HUES48 (cell line): ENCODE measurements at regions not wholly inside any gene's neighbourhood (a gene's known extent, or its start where the extent isn't known, plus 50 kb on each side); places are given as distances from the start of the nearest gene placed in this dataset.

Experiments
- H3K27ac ChIP-seq: one replicate; pipeline ENCODE4 v1.7.0; 2013; ENCODE audit warnings: low read depth, low read length, inconsistent platforms
- H3K27me3 ChIP-seq: 2 replicates; pipeline ENCODE4 v1.6.1; 2013; ENCODE audit warnings: mild to moderate bottlenecking, low read length; ENCODE audit not compliant: control insufficient read depth, insufficient read depth
- H3K36me3 ChIP-seq: 2 replicates; pipeline ENCODE4 v1.6.1; 2013; ENCODE audit warnings: low read length; ENCODE audit not compliant: control insufficient read depth, insufficient read depth
- H3K4me1 ChIP-seq: 2 replicates; pipeline ENCODE4 v1.6.1; 2013; ENCODE audit warnings: mild to moderate bottlenecking, low read length; ENCODE audit not compliant: control insufficient read depth, insufficient read depth
- H3K4me3 ChIP-seq: 2 replicates; pipeline ENCODE4 v1.5.1; 2013; ENCODE audit warnings: mild to moderate bottlenecking, low read depth, low read length
- H3K9ac ChIP-seq: 2 replicates; pipeline ENCODE4 v1.6.1; 2013; ENCODE audit warnings: mild to moderate bottlenecking, low read depth, low read length, moderate library complexity
- H3K9me3 ChIP-seq: 2 replicates; pipeline ENCODE4 v1.6.1; 2013; ENCODE audit warnings: low read length; ENCODE audit not compliant: control insufficient read depth, insufficient read depth

DNA sequence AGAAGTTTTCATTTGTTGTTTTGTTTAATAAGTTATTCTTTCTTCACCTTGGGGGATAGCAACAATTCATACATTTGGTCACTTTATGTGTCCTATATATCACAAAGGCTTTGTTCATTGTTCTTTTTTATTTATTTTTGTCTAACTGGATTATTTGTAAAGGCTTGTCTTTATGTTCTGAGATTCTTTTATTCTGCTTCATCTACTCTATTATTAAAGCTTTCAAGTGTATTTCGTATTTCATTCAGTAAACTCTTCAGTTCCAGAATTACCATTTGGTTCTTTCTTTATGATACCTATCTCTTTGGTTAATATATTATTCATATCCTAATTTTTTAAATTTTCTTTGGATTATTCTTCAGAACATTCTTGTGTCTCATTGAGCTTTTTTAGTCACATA, 942.9 kb downstream of the ANKRD7 start:
- no peaks in the 10 kb centered on the region for H3K4me1 ChIP-seq
- H3K27ac ChIP-seq, result no peak overlapping the region
- no peaks in the 10 kb centered on the region for H3K27me3 ChIP-seq
- peaks cover 5% of the 10 kb centered on the region; the same call in 1 of the 2 replicates for H3K9me3 ChIP-seq
- no peak overlapping the region for H3K9ac ChIP-seq
- no peak overlapping the region for H3K4me3 ChIP-seq
- no peaks in the 10 kb centered on the region for H3K36me3 ChIP-seq

DNA sequence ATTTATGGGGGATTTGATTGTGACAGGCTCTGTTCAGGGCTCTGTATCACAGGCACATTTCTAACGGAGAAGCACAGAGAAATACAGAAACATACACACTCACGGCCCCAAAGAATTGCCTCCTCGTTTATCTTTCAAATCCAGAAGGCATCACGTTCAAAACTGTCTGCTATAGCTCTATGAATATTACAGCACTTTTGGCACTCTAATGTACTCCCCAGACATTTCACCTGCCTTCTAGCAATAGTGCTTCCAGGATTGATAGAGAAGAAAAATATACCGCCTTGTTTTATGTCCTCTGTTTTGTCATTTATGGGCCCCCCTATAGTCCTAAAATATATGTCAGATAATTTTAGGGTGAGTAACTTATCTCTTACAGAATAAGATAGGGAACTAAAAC, 947.5 kb downstream of the ANKRD7 start:
- H3K27me3 ChIP-seq, result no peaks in the 10 kb centered on the region
- H3K4me3 ChIP-seq, result no peak overlapping the region
- H3K4me1 ChIP-seq, result peaks cover 4% of the 10 kb centered on the region
- H3K9me3 ChIP-seq, result peaks cover 4% of the 10 kb centered on the region; the same call in 1 of the 2 replicates
- H3K36me3 ChIP-seq, result no peaks in the 10 kb centered on the region
- H3K9ac ChIP-seq, result no peak overlapping the region
- H3K27ac ChIP-seq, result no peak overlapping the region

GRCh38 chr7:119175911-119176627, 951.6 kb downstream of the ANKRD7 start:
- peaks cover 23% of the 10 kb centered on the region for H3K4me1 ChIP-seq
- H3K36me3 ChIP-seq, result no peaks in the 10 kb centered on the region
- peak overlapping the region; percentile 42 for H3K27ac ChIP-seq
- H3K27me3 ChIP-seq, result no peaks in the 10 kb centered on the region
- H3K9ac ChIP-seq, result no peak overlapping the region
- no peaks in the 10 kb centered on the region for H3K9me3 ChIP-seq
- no peak overlapping the region for H3K4me3 ChIP-seq

DNA sequence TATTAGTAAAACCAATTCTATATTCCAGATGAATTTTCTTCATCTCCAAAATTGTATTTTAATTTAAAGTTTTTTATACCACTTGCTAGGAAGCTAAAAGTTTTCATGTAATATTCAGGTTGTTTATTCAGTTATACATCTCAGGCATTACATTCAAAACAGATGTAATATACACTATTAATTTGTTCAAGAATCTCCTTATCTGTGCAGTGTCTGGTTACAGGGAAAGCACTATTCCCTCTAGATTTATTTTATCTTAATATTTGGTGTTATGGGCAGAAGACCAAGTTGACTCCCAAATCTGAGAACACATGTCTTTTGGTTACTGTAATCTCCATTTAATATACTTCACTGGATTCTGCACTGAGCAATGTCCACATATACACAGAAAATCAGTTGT, 953.4 kb downstream of the ANKRD7 start:
- no peaks in the 10 kb centered on the region for H3K9me3 ChIP-seq
- H3K36me3 ChIP-seq, result no peaks in the 10 kb centered on the region
- no peak overlapping the region for H3K27ac ChIP-seq
- H3K4me1 ChIP-seq, result peaks cover 29% of the 10 kb centered on the region
- H3K27me3 ChIP-seq, result no peaks in the 10 kb centered on the region
- H3K4me3 ChIP-seq, result no peak overlapping the region
- no peak overlapping the region for H3K9ac ChIP-seq

- Histone ChIP-seq H3K36me3 (no peaks in the 10 kb centered on the region), H3K27me3 (no peaks in the 10 kb centered on the region), H3K4me3 (no peak overlapping the region), H3K9ac (no peak overlapping the region), H3K4me1 (peaks cover 8% of the 10 kb centered on the region; the same call in 1 of the 2 replicates), H3K27ac (no peak overlapping the region), H3K9me3 (no peaks in the 10 kb centered on the region)
Observed at GRCh38 chr7:119184124-119184788, 959.8 kb downstream of the ANKRD7 start.

DNA sequence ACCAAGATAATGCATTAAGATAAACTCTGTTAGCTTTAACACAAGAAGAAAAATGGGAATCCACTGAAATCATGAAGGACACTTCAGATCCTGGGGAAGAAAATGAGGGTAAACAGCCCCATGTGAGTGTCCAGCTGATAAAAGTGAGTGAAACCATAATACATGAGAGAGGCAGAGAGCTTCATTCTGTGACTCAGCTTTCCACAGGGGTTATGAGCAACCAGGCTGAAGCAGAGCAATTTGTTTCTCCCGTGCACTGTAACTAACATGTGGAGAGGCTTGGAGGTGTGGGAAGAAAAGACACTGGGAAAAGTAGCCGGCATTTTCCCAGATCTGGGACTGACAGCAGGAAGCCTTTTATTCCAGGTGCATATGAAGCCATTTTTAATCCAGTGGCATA, 971.7 kb downstream of the ANKRD7 start:
- peaks cover 9% of the 10 kb centered on the region for H3K4me1 ChIP-seq
- no peak overlapping the region for H3K4me3 ChIP-seq
- no peak overlapping the region for H3K27ac ChIP-seq
- H3K27me3 ChIP-seq, result no peaks in the 10 kb centered on the region
- no peak overlapping the region for H3K9ac ChIP-seq
- no peaks in the 10 kb centered on the region for H3K36me3 ChIP-seq
- no peaks in the 10 kb centered on the region for H3K9me3 ChIP-seq

DNA sequence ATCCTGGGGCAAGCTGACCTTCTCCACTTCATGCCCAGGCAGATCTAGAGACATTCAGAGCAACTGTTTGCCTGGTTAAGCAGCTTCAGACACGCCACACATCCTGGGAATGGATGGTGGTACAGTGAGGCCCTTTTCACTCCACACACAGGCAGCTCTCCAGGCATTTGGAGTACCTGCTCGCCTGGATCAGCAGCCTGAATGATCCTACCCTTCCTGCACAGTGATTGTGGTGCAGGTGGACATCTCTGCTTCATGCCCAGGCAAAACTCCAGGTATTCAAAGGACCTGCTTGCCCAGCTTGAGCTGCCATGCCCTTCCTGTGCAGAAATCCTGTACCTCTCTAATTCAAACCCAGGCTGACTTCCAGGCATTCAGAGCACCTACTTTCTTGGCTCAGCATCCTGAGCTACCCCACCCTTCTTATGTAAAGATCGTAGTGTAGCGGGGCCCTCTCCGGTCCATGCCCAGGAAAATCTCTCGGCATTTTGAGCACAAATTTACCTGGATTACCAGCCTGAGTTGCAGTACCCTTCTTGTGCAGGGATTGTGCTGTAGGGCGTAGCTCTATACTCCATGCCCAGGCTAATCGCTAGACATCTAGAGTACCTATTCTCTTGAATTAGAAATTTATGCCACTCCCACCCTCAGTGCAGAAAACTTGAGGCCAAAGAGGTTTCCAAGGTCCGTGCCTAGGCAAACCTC, 972.8 kb downstream of the ANKRD7 start:
- Histone ChIP-seq H3K27me3 (no peaks in the 10 kb centered on the region), H3K9ac (no peak overlapping the region), H3K9me3 (no peaks in the 10 kb centered on the region), H3K36me3 (no peaks in the 10 kb centered on the region), H3K4me1 (peaks cover 9% of the 10 kb centered on the region), H3K4me3 (no peak overlapping the region), H3K27ac (no peak overlapping the region)

GRCh38 chr7:119197877-119198527, 973.5 kb downstream of the ANKRD7 start:
- H3K4me3 ChIP-seq, result no peak overlapping the region
- H3K27me3 ChIP-seq, result no peaks in the 10 kb centered on the region
- H3K36me3 ChIP-seq, result no peaks in the 10 kb centered on the region
- no peak overlapping the region for H3K27ac ChIP-seq
- H3K4me1 ChIP-seq, result peaks cover 9% of the 10 kb centered on the region
- no peak overlapping the region for H3K9ac ChIP-seq
- no peaks in the 10 kb centered on the region for H3K9me3 ChIP-seq

GRCh38 chr7:119219663-119220062, 995.2 kb downstream of the ANKRD7 start:
- Histone ChIP-seq H3K9ac (no peak overlapping the region), H3K9me3 (no peaks in the 10 kb centered on the region), H3K27ac (no peak overlapping the region), H3K36me3 (no peaks in the 10 kb centered on the region), H3K4me3 (no peak overlapping the region), H3K4me1 (no peaks in the 10 kb centered on the region), H3K27me3 (no peaks in the 10 kb centered on the region)

GRCh38 chr7:119223930-119224329, 999.4 kb downstream of the ANKRD7 start:
- Histone ChIP-seq H3K27ac (no peak overlapping the region), H3K9me3 (no peaks in the 10 kb centered on the region), H3K36me3 (no peaks in the 10 kb centered on the region)

More at GRCh38 chr7:119223930-119224329, 999.4 kb downstream of the ANKRD7 start:
- Histone ChIP-seq H3K27me3 (no peaks in the 10 kb centered on the region), H3K4me1 (no peaks in the 10 kb centered on the region), H3K4me3 (no peak overlapping the region), H3K9ac (no peak overlapping the region)
